Neural cell (in vitro differentiated cells): ENCODE measurements at regions not wholly inside any gene's neighbourhood (a gene's known extent, or its start where the extent isn't known, plus 50 kb on each side); places are given as distances from the start of the nearest gene placed in this dataset.

ENCODE experiments used
- H2AFZ ChIP-seq: fragments of 200-600, 300-800 bp; sonication (generic), shearing (Covaris generic); 2 replicates; pipeline ENCODE4 v1.6.0; 2014; ENCODE audit warnings: low read depth, mild to moderate bottlenecking, antibody characterized with exemption, low read length, moderate library complexity
- H3F3A ChIP-seq: fragments of 200-600 bp; shearing (Covaris generic); 2 replicates; pipeline ENCODE4 v1.6.1; 2016; ENCODE audit warnings: mild to moderate bottlenecking, moderate library complexity, mixed read lengths, antibody characterized with exemption, low read length; ENCODE audit not compliant: insufficient read depth, poor library complexity, severe bottlenecking
- H3K27ac ChIP-seq: fragments of 200-600, 300-800 bp; sonication (generic), shearing (Covaris generic); 2 replicates; pipeline ENCODE4 v1.5.1; 2014; ENCODE audit warnings: mild to moderate bottlenecking, low read length, moderate library complexity
- H3K27me3 ChIP-seq: fragments of 300-800, 200-600 bp; sonication (generic), shearing (Covaris generic); 2 replicates; pipeline ENCODE4 v1.6.0; 2014; ENCODE audit warnings: mild to moderate bottlenecking, low read depth, low read length, moderate library complexity; ENCODE audit not compliant: insufficient read depth
- H3K36me3 ChIP-seq: fragments of 300-800, 200-600 bp; sonication (generic), shearing (Covaris generic); 2 replicates; pipeline ENCODE4 v1.5.1; 2014; ENCODE audit warnings: mild to moderate bottlenecking, antibody characterized with exemption, low read length, moderate library complexity; ENCODE audit not compliant: insufficient read depth
- H3K4me2 ChIP-seq: fragments of 300-800, 200-600 bp; sonication (generic), shearing (Covaris generic); 2 replicates; pipeline ENCODE4 v1.6.0; 2014; ENCODE audit warnings: mild to moderate bottlenecking, low read length
- H3K4me3 ChIP-seq: fragments of 300-800, 200-600 bp; sonication (generic), shearing (Covaris generic); 2 replicates; pipeline ENCODE4 v1.5.1; 2014; ENCODE audit warnings: mild to moderate bottlenecking, low read length, moderate library complexity
- H3K79me2 ChIP-seq: fragments of 200-600 bp; shearing (Covaris generic); replicated peaks from 2 replicates; pipeline ENCODE4 v1.6.0; 2014; ENCODE audit warnings: mild to moderate bottlenecking, low read length, moderate library complexity; ENCODE audit not compliant: insufficient read depth
- H3K9ac ChIP-seq: fragments of 300-800, 200-600 bp; sonication (generic), shearing (Covaris generic); 2 replicates; pipeline ENCODE4 v1.6.1; 2016; ENCODE audit warnings: mild to moderate bottlenecking, low read length, mixed read lengths
- H3K9me2 ChIP-seq: fragments of 200-600 bp; shearing (Covaris generic); 2 replicates; pipeline ENCODE4 v1.6.1; 2016; ENCODE audit warnings: mild to moderate bottlenecking, low read length, mixed read lengths; ENCODE audit not compliant: insufficient read depth
- H3K9me3 ChIP-seq: fragments of 200-600, 300-800 bp; sonication (generic), shearing (Covaris generic); 2 replicates; pipeline ENCODE4 v1.6.1; 2016; ENCODE audit warnings: mild to moderate bottlenecking, mixed run types, low read length, moderate library complexity, mixed read lengths
- H4K20me1 ChIP-seq: fragments of 200-600 bp; shearing (Covaris generic); 2 replicates; pipeline ENCODE4 v1.6.1; 2016; ENCODE audit warnings: mild to moderate bottlenecking, mixed run types; ENCODE audit not compliant: insufficient read depth
- EP300 ChIP-seq: fragments of 450-650 bp; conservative IDR thresholded peaks from 2 replicates; pipeline ENCODE4 v1.6.1; 2014; ENCODE audit warnings: antibody characterized with exemption, mild to moderate bottlenecking, moderate library complexity; ENCODE audit not compliant: poor library complexity, severe bottlenecking
- EZH2 ChIP-seq: fragments of 200-600, 300-800 bp; shearing (Covaris generic), sonication (generic); IDR thresholded peaks from 2 replicates; pipeline ENCODE4 v1.6.1; 2014; ENCODE audit warnings: antibody characterized with exemption, low read length, borderline replicate concordance, mild to moderate bottlenecking; ENCODE audit not compliant: insufficient read depth, poor library complexity, severe bottlenecking
- MXI1 ChIP-seq: fragments of 450-650 bp; conservative IDR thresholded peaks from 2 replicates; pipeline ENCODE4 v1.6.1; 2014; ENCODE audit warnings: antibody characterized with exemption, mild to moderate bottlenecking; ENCODE audit not compliant: poor library complexity, severe bottlenecking
- POLR2AphosphoS5 ChIP-seq: IDR thresholded peaks from 2 replicates; pipeline ENCODE4 v1.6.1; 2012
- RAD21 ChIP-seq: fragments of 450-650 bp; conservative IDR thresholded peaks from 2 replicates; pipeline ENCODE4 v1.6.1; 2014; ENCODE audit warnings: antibody characterized with exemption, mild to moderate bottlenecking, moderate library complexity
- REST ChIP-seq: IDR thresholded peaks from 2 replicates; pipeline ENCODE4 v1.6.1; 2012; ENCODE audit warnings: borderline replicate concordance
- SMC3 ChIP-seq: fragments of 450-650 bp; conservative IDR thresholded peaks from 2 replicates; pipeline ENCODE4 v1.6.1; 2014; ENCODE audit warnings: antibody characterized with exemption, mild to moderate bottlenecking, moderate library complexity; ENCODE audit not compliant: poor library complexity
- TAF1 ChIP-seq: IDR thresholded peaks from 2 replicates; pipeline ENCODE4 v1.6.1; 2012; ENCODE audit warnings: low read depth
- TF ChIP-seq, protein P1 (sequence below): fragments of 450-650 bp; IDR thresholded peaks from 2 replicates; pipeline ENCODE4 v1.5.1; 2014; ENCODE audit warnings: antibody characterized with exemption, mild to moderate bottlenecking, moderate library complexity; ENCODE audit not compliant: poor library complexity, severe bottlenecking

- Histone ChIP-seq H3F3A (no peaks in the 10 kb centered on the region), H4K20me1 (no peaks in the 10 kb centered on the region), H3K27ac (no peak overlapping the region), H3K36me3 (no peaks in the 10 kb centered on the region), H3K9me2 (no peaks in the 10 kb centered on the region), H3K4me2 (no peak overlapping the region), H3K9ac (no peak overlapping the region), H3K9me3 (no peaks in the 10 kb centered on the region), H3K27me3 (no peaks in the 10 kb centered on the region), H3K79me2 (no peaks in the 10 kb centered on the region), H3K4me3 (no peak overlapping the region), H2AFZ (no peak overlapping the region)
- no peak for TF ChIP-seq TAF1
- no peak for TF ChIP-seq EP300
- TF ChIP-seq SMC3, result no peak
- no peak for TF ChIP-seq POLR2AphosphoS5
- TF ChIP-seq RAD21, result no peak
- TF ChIP-seq EZH2, result no peak
- TF ChIP-seq REST, result no peak
- TF ChIP-seq MXI1, result no peak
Measured at GRCh38 chr7:46291601-46292150, 370.6 kb upstream of the IGFBP3 start.

GRCh38 chr7:46291050-46291438, 370.0 kb upstream of the IGFBP3 start:
- H2AFZ ChIP-seq, result no peak overlapping the region
- no peak overlapping the region for H3K4me3 ChIP-seq
- H3K27ac ChIP-seq, result no peak overlapping the region
- no peaks in the 10 kb centered on the region for H3K9me3 ChIP-seq
- no peaks in the 10 kb centered on the region for H3K27me3 ChIP-seq
- no peaks in the 10 kb centered on the region for H3K36me3 ChIP-seq
- no peaks in the 10 kb centered on the region for H3K79me2 ChIP-seq
- H3K4me2 ChIP-seq, result no peak overlapping the region
- H3F3A ChIP-seq, result no peaks in the 10 kb centered on the region
- TF ChIP-seq, protein P1, sequence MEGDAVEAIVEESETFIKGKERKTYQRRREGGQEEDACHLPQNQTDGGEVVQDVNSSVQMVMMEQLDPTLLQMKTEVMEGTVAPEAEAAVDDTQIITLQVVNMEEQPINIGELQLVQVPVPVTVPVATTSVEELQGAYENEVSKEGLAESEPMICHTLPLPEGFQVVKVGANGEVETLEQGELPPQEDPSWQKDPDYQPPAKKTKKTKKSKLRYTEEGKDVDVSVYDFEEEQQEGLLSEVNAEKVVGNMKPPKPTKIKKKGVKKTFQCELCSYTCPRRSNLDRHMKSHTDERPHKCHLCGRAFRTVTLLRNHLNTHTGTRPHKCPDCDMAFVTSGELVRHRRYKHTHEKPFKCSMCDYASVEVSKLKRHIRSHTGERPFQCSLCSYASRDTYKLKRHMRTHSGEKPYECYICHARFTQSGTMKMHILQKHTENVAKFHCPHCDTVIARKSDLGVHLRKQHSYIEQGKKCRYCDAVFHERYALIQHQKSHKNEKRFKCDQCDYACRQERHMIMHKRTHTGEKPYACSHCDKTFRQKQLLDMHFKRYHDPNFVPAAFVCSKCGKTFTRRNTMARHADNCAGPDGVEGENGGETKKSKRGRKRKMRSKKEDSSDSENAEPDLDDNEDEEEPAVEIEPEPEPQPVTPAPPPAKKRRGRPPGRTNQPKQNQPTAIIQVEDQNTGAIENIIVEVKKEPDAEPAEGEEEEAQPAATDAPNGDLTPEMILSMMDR, result no peak
- TF ChIP-seq MXI1 (no peak), EZH2 (no peak), EP300 (no peak), REST (no peak), POLR2AphosphoS5 (no peak), RAD21 (no peak), SMC3 (no peak), TAF1 (no peak)
- H3K9ac ChIP-seq, result no peak overlapping the region
- no peaks in the 10 kb centered on the region for H3K9me2 ChIP-seq
- H4K20me1 ChIP-seq, result no peaks in the 10 kb centered on the region
